Fibroblast of the aortic adventitia (primary cell): ENCODE measurements at regions not wholly inside any gene's neighbourhood (a gene's known extent, or its start where the extent isn't known, plus 50 kb on each side); places are given as distances from the start of the nearest gene placed in this dataset. TPM values are rescaled to one million over a fixed set of nuclear protein-coding genes. Genes with fewer than 3 reads are reported as not detected.

ENCODE experiments used
- DNase-seq: peaks from one replicate; pipeline ENCODE4 v3.0.0-alpha.2; 2010; ENCODE audit warnings: low read depth
- H3K4me3 ChIP-seq: 2 replicates; pipeline ENCODE4 v1.5.1; 2011; ENCODE audit warnings: low read depth, mild to moderate bottlenecking, control low read depth, low read length, moderate library complexity
- CTCF ChIP-seq: IDR thresholded peaks from 2 replicates; pipeline ENCODE4 v1.5.1; 2011; ENCODE audit warnings: mild to moderate bottlenecking, low read length, control low read depth, inconsistent platforms; ENCODE audit not compliant: insufficient read depth
- small RNA-seq: library from RNA; depleted of rRNA; stranded (forward); fragments of <200 nt; gene quantifications from one replicate; pipeline ENCODE3, GENCODE V24; 2012

DNA sequence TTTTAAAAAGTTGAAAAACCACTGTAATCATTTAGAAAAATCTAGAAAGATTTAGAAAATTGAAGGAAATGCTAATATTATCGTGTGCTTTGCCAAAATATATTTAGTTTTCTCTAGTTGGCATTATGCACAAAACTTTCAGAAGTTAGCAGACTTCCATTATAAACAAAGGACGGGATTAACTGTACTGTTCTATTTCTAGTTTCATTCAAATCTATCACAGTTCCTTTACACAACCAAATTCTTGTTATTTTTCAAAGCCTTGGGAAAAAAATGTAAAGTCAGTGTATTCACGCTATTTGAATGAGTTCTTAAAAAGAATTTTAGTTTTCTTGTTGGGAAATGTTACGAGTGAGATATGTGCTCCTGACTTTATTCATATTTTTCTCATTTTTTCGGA lies 277.8 kb downstream of the LMO7 start:
- TF ChIP-seq CTCF: no peak
- no peak overlapping the region for H3K4me3 ChIP-seq
- no peak for DNase-seq

DNA sequence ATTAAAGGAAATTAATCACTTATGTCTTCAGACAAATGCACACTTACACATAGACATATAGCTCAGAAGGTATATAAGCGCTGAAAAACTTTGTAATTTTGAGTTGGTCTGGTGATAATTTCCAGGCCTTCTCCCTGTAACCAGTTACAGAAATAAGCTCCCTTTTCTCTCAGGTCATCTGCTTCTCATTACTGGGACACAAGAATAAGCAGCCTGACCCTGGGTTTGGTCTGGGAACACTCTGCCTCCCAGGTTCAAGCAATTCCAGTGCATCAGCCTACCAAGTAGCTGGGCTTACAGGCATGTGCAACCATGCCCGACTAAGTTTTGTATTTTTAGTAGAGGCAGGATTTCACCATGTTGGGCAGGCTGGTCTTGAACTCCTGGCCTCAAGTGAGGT lies 274.5 kb downstream of the LMO7 start:
- TF ChIP-seq CTCF: no peak
- no peak overlapping the region for H3K4me3 ChIP-seq
- no peak for DNase-seq

Small RNA genes in the stretch of these regions (small RNA-seq; reads per million reads assigned to genes)
- not detected for gene RN7SL571P
